Right lobe of liver (tissue), 6 donors: ENCODE measurements at regions not wholly inside any gene's neighbourhood (a gene's known extent, or its start where the extent isn't known, plus 50 kb on each side); places are given as distances from the start of the nearest gene placed in this dataset.

Experiments used
- ATAC-seq, 4 donors: fragments of 200-7000 bp; cut with Tn5 transposase; one replicate each; pipeline ENCODE4 v1.9.1; 2020; ENCODE audit warnings: mild to moderate bottlenecking in 4 of 4, moderate library complexity in 4 of 4
- DNase-seq, 3 donors: peaks; one replicate each; pipeline ENCODE4 v3.0.0-alpha.2; 2020
- H3K27ac ChIP-seq, 3 donors: fragments of 200-600 bp; one replicate each; pipeline ENCODE4 v1.8.0; 2022
- H3K27me3 ChIP-seq, 2 donors: fragments of 200-600 bp; one replicate each; pipeline ENCODE4 v1.8.0; 2022
- H3K36me3 ChIP-seq, 4 donors: fragments of 200-600 bp; sonication (generic) in 1 of 4; one replicate each; pipeline versions ENCODE4 v1.5.1 to v1.8.0; 2017 to 2022; ENCODE audit warnings: control low read depth in 1 of 4
- H3K4me1 ChIP-seq, 4 donors: fragments of 200-600 bp; sonication (generic) in 1 of 4; one replicate each; pipeline versions ENCODE4 v1.5.1 to v1.8.0; 2017 to 2022; ENCODE audit warnings: control low read depth in 1 of 4
- H3K4me3 ChIP-seq, 3 donors: fragments of 200-600 bp; one replicate each; pipeline ENCODE4 v1.8.0; 2022
- H3K9me3 ChIP-seq, 4 donors: fragments of 200-600 bp; sonication (generic) in 1 of 4; one replicate each; pipeline versions ENCODE4 v1.5.1 to v1.8.0; 2017 to 2022; ENCODE audit warnings: control low read depth in 1 of 4
- CTCF ChIP-seq, 4 donors: fragments of 200-600 bp in 3 of 4; fragments of 450-650 bp in 1 of 4; IDR thresholded peaks; one replicate each; pipeline versions ENCODE4 v1.5.1 to v1.8.0; 2016 to 2022; ENCODE audit warnings: antibody characterized with exemption in 4 of 4, mild to moderate bottlenecking in 2 of 4
- POLR2A ChIP-seq: fragments of 450-650 bp; IDR thresholded peaks from one replicate; pipeline ENCODE4 v1.6.1; 2017; ENCODE audit warnings: antibody characterized with exemption, mild to moderate bottlenecking
- WGBS: methylation state at CpG from one replicate; pipeline ENCODE4 v1.1.6; 2018; ENCODE audit warnings: low coverage, low lambda C conversion rate; ENCODE audit not compliant: insufficient coverage; ENCODE audit errors: missing lambda C conversion rate; 5-methylcytosine and 5-hydroxymethylcytosine counted together
- intact Hi-C, 2 donors: fragments of 100-400 bp; cut with DNase I; formaldehyde crosslinking; loops; one replicate each; pipeline versions ENCODE4 v1.11.2 to v1.14.1; 2022
- donor health status: DM: no; HTN: yes; CAD: no.
- donor health status: DM: no; HTN: no; CAD: no.
- donor health status: DM: no; HTN: no; CAD: no.
- donor health status: DM: no; HTN: yes; CAD: no.
- donor health status: DM: no; HTN: yes; CAD: no.

DNA sequence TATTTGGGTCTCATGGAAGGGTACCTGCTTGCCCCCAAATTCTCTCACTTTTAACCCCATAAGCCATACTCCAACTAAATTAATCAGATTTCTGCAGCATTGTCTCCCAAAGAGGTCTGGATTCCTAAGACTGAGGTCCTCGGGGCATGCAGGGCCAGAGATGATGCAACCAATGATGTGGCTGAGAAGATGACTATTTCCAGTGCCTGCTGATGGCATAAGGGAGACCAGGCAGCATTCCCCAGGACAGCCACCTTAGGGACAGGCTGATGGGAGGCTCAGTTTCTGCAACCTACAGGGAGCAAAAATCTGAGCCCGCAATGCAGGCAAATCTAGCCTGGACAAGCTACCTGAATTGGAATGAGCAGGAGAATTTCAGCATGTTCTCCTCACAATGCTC, 76.8 kb upstream of the ASIC2 start:
- H3K4me3 ChIP-seq, result no peak overlapping the region
- intact Hi-C loops, result no loop called here
- WGBS, result 38% methylated on average over 1 of the region's 2 CpGs
- H3K27me3 ChIP-seq, result no peaks in the 10 kb centered on the region
- no peaks in the 10 kb centered on the region for H3K4me1 ChIP-seq
- H3K9me3 ChIP-seq, result no peaks in the 10 kb centered on the region
- H3K27ac ChIP-seq, result no peak overlapping the region
- no peaks in the 10 kb centered on the region for H3K36me3 ChIP-seq
- no peak for DNase-seq
- TF ChIP-seq CTCF (IDR thresholded peaks at IDR 0.05) (no peak), POLR2A (no peak)
- no peak for ATAC-seq

DNA sequence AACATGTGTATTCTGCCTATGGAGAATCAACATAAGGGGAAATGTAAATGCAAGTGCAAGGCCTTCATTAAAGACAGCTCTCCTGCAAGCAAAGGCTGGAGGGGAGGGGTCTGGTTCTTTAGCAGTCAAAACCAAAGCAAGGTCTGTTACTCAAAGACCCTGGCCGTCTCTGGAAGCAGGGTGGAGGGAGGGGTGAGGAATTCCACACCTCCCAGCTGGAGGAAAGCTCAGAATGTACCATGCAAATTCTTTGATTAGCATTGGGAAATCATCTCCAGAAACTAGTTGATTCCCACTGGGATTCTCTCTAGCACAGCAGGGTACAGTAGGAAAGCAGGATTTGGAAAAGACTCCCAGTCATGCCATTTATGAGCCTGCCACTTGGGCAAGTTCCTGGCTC, 77.3 kb upstream of the ASIC2 start:
- Histone ChIP-seq H3K27me3 (no peaks in the 10 kb centered on the region), H3K4me1 (no peaks in the 10 kb centered on the region), H3K27ac (no peak overlapping the region), H3K4me3 (no peak overlapping the region), H3K36me3 (no peaks in the 10 kb centered on the region), H3K9me3 (no peaks in the 10 kb centered on the region)
- 14% methylated on average over 1 of the region's 1 CpG for WGBS
- no peak for DNase-seq
- intact Hi-C loops, result no loop called here
- TF ChIP-seq POLR2A, result no peak
- TF ChIP-seq CTCF (IDR thresholded peaks at IDR 0.05), result no peak
- ATAC-seq, result no peak

GRCh38 chr17:33371377-33371776, 78.3 kb upstream of the ASIC2 start:
- no peaks in the 10 kb centered on the region for H3K27me3 ChIP-seq
- no peak overlapping the region for H3K27ac ChIP-seq
- TF ChIP-seq POLR2A (no peak), CTCF (IDR thresholded peaks at IDR 0.05) (no peak)
- ATAC-seq (no peak), DNase-seq (no peak)
- no peaks in the 10 kb centered on the region for H3K9me3 ChIP-seq
- H3K36me3 ChIP-seq, result no peaks in the 10 kb centered on the region
- H3K4me1 ChIP-seq, result no peaks in the 10 kb centered on the region
- no peak overlapping the region for H3K4me3 ChIP-seq
- intact Hi-C loops, result no loop called here
- 65% methylated on average over 3 of the region's 3 CpGs for WGBS

- 38% methylated on average over 1 of the region's 1 CpG for WGBS
- Histone ChIP-seq H3K9me3 (no peaks in the 10 kb centered on the region), H3K36me3 (no peaks in the 10 kb centered on the region), H3K4me1 (no peaks in the 10 kb centered on the region), H3K27me3 (no peaks in the 10 kb centered on the region), H3K27ac (no peak overlapping the region), H3K4me3 (no peak overlapping the region)
- ATAC-seq, result no peak
- intact Hi-C loops, result no loop called here
- TF ChIP-seq POLR2A, result no peak
- TF ChIP-seq CTCF (IDR thresholded peaks at IDR 0.05), result no peak
- DNase-seq, result no peak
These were observed 80.2 kb upstream of the ASIC2 start for GRCh38 chr17:33373273-33373672.

DNA sequence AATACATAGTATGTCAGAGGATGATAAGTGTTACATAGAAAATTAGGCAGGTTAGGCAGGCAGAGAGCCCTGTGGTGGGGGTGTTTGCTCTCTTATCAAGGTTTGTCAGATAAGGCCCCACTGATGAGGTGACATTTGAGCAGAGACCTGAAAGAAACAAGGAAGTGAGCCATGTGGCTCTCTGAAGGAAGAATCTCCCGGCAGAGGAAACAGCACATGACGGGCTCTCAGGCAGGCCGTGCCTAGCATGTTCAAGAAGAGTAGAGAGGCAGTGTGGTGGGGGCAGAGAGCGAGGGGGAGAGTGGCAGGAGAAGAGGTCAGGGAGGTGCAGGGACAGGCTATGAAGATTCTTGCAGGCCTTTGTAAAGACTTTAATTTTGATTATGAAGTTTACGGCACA, 82.0 kb upstream of the ASIC2 start:
- H3K9me3 ChIP-seq, result no peaks in the 10 kb centered on the region
- H3K27me3 ChIP-seq, result no peaks in the 10 kb centered on the region
- no peak for TF ChIP-seq POLR2A
- no peak for TF ChIP-seq CTCF (IDR thresholded peaks at IDR 0.05)
- no peaks in the 10 kb centered on the region for H3K36me3 ChIP-seq
- no peak overlapping the region for H3K4me3 ChIP-seq
- no peaks in the 10 kb centered on the region for H3K4me1 ChIP-seq
- ATAC-seq (no peak), DNase-seq (no peak)
- intact Hi-C loops, result no loop called here
- 74% methylated on average over 4 of the region's 5 CpGs for WGBS
- H3K27ac ChIP-seq, result no peak overlapping the region
